ENCODE measurements at regions not wholly inside any gene's neighbourhood (a gene's known extent, or its start where the extent isn't known, plus 50 kb on each side); places are given as distances from the start of the nearest gene placed in this dataset.

DNA sequence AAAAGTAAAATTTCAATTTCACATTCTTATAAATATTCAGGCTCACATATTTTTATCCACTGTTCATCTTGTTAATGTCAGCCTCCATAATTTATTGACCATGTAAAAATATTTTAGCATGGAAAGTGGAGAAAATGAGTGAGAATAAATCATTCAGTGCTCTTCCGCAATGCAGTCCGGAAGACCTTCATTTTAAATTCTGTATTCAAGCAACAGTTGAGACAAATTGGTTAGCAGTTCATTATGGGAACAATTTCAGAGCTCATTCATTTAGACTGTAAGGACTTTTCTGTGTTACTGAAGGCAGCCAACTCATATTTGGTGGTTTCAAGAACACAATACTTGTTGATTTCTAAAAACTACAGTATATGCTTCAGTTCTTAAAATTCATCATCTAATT is 97.8 kb downstream of the TYW3 start:
- H3K79me1 ChIP-seq (ENCODE audit: insufficient read depth, low read depth, low read length, poor library complexity, severe bottlenecking): no peaks in the 10 kb centered on the region
- no peak overlapping the region for H4K5ac ChIP-seq (ENCODE audit: insufficient read length, low read depth, low read length)
- no peak overlapping the region for H3K56ac ChIP-seq (ENCODE audit: insufficient read length, low read depth, low read length)
- no peak overlapping the region for H2BK5ac ChIP-seq (ENCODE audit: insufficient read length, low read length)
- H2AK5ac ChIP-seq (ENCODE audit: insufficient read length, low read length): no peak overlapping the region
- no peak for DNase-seq
- no peak overlapping the region for H3K4ac ChIP-seq (ENCODE audit: low read depth, low read length)
- H3T11ph ChIP-seq (ENCODE audit: low read length): no peak overlapping the region
- H4K91ac ChIP-seq (ENCODE audit: insufficient read length, low read depth, low read length): no peak overlapping the region
- no peak overlapping the region for H3K27ac ChIP-seq (ENCODE audit: insufficient read length, low read depth, low read length)
- H3K79me2 ChIP-seq (ENCODE audit: insufficient read depth, low read length): no peaks in the 10 kb centered on the region
- H3K23me2 ChIP-seq (ENCODE audit: insufficient read length, low read depth, low read length, poor library complexity, severe bottlenecking): no peaks in the 10 kb centered on the region
- no peak overlapping the region for H2BK12ac ChIP-seq (ENCODE audit: insufficient read length, low read depth, low read length)
- no peaks in the 10 kb centered on the region for H3K27me3 Mint-ChIP-seq (ENCODE audit: low read depth)
- H3K36me3 Mint-ChIP-seq (ENCODE audit: insufficient read depth in 1 of 3, low read depth in 3 of 3): no peaks in the 10 kb centered on the region; a peak in 1 of 7 replicates
- no peak overlapping the region for H3K18ac ChIP-seq (ENCODE audit: insufficient read length, low read depth, low read length)
- H3K23ac ChIP-seq (ENCODE audit: insufficient read length, low read depth, low read length): no peak overlapping the region
- no peaks in the 10 kb centered on the region; the same call in 1 of the 2 replicates for H3K4me1 ChIP-seq (ENCODE audit: insufficient read depth, low read length)
- no peak overlapping the region for H2BK120ac ChIP-seq (ENCODE audit: low read depth, low read length, poor library complexity, severe bottlenecking)
- H3K27me3 ChIP-seq (ENCODE audit: insufficient read depth, low read length): no peaks in the 10 kb centered on the region
- H3K14ac ChIP-seq (ENCODE audit: insufficient read depth, low read length): no peak overlapping the region
- no peak overlapping the region for H3K27ac Mint-ChIP-seq
- H3K4me2 ChIP-seq (ENCODE audit: insufficient read depth, insufficient read length, low read length): no peak overlapping the region
- peaks cover 2 to 6% of the 10 kb centered on the region in 2 experiments; a peak in 2 of 4 replicates for H3K4me1 Mint-ChIP-seq
- H3K9me3 ChIP-seq (ENCODE audit: control insufficient read depth, low read depth, low read length): no peaks in the 10 kb centered on the region
- no peak overlapping the region for H3K4me3 Mint-ChIP-seq
- WGBS (ENCODE audit: extremely low coverage, insufficient read length, low lambda C conversion rate): no CpG with 5 or more reads among the region's 2 CpGs
- H4K20me1 ChIP-seq (ENCODE audit: control insufficient read depth, insufficient read depth, insufficient read length): no peaks in the 10 kb centered on the region
- H2BK20ac ChIP-seq (ENCODE audit: low read depth, low read length, poor library complexity, severe bottlenecking): no peak overlapping the region
- TF ChIP-seq, protein P1, sequence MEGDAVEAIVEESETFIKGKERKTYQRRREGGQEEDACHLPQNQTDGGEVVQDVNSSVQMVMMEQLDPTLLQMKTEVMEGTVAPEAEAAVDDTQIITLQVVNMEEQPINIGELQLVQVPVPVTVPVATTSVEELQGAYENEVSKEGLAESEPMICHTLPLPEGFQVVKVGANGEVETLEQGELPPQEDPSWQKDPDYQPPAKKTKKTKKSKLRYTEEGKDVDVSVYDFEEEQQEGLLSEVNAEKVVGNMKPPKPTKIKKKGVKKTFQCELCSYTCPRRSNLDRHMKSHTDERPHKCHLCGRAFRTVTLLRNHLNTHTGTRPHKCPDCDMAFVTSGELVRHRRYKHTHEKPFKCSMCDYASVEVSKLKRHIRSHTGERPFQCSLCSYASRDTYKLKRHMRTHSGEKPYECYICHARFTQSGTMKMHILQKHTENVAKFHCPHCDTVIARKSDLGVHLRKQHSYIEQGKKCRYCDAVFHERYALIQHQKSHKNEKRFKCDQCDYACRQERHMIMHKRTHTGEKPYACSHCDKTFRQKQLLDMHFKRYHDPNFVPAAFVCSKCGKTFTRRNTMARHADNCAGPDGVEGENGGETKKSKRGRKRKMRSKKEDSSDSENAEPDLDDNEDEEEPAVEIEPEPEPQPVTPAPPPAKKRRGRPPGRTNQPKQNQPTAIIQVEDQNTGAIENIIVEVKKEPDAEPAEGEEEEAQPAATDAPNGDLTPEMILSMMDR (conservative IDR thresholded peaks at IDR 0.05): no peak
- H4K8ac ChIP-seq (replicated peaks; ENCODE audit: insufficient read length, low read depth, low read length): no peak overlapping the region
- no peak overlapping the region for H2BK15ac ChIP-seq (ENCODE audit: low read depth, low read length)
- no peak overlapping the region for H3K9ac ChIP-seq (ENCODE audit: extremely low read depth, insufficient read length, low read length)
- H3K9me3 Mint-ChIP-seq: no peaks in the 10 kb centered on the region
- no peak overlapping the region for H2AFZ ChIP-seq (ENCODE audit: low read length)

All from H9 (cell line).